ENCODE measurements at regions not wholly inside any gene's neighbourhood (a gene's known extent, or its start where the extent isn't known, plus 50 kb on each side); places are given as distances from the start of the nearest gene placed in this dataset.

DNA sequence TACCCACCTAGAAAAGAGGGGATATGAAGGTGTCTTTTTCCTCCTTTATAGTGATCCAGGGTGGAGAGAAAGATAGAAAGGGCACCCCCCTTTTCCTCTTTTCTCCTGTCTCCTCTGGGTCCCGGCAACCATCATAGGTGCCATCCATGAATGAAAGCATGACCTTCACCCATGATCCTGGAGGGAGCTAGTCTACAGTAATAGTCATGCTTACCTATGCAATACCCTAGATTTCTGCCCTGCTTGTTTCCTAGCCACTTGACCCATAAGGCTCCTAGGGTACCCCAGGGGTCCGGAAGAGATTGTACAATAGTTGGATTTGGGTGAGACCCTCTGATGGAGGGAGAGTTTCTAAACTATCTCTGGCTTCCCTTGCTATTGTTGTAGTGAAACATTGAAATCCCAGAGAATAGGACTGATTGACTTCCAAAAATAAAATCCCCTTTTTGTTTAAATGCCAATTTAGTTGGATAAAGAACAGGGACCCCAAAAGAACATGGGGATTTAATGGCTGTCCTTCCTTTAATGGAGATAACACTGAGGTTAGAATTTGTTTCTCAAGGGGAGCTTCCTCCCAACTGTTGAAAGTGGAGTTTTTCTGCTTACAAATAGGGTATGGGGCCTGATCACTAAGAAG lies 366.8 kb upstream of the KHDRBS2 start:
- no peak for TF ChIP-seq EZH2 (IDR thresholded peaks at IDR 0.05; ENCODE audit: borderline replicate concordance, low read depth, low read length, severe bottlenecking)
- TF ChIP-seq, protein P1, sequence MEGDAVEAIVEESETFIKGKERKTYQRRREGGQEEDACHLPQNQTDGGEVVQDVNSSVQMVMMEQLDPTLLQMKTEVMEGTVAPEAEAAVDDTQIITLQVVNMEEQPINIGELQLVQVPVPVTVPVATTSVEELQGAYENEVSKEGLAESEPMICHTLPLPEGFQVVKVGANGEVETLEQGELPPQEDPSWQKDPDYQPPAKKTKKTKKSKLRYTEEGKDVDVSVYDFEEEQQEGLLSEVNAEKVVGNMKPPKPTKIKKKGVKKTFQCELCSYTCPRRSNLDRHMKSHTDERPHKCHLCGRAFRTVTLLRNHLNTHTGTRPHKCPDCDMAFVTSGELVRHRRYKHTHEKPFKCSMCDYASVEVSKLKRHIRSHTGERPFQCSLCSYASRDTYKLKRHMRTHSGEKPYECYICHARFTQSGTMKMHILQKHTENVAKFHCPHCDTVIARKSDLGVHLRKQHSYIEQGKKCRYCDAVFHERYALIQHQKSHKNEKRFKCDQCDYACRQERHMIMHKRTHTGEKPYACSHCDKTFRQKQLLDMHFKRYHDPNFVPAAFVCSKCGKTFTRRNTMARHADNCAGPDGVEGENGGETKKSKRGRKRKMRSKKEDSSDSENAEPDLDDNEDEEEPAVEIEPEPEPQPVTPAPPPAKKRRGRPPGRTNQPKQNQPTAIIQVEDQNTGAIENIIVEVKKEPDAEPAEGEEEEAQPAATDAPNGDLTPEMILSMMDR (IDR thresholded peaks at IDR 0.05; ENCODE audit: borderline replicate concordance, extremely low read depth, low read length, poor library complexity, severe bottlenecking), result no peak

Measured in DND-41 (cell line).